Gastrocnemius medialis (tissue), 4 donors: ENCODE measurements at regions not wholly inside any gene's neighbourhood (a gene's known extent, or its start where the extent isn't known, plus 50 kb on each side); places are given as distances from the start of the nearest gene placed in this dataset.
"Not testable (repeated sequence)": the region's sequence is repeated elsewhere in the genome, so short reads cannot be mapped to it uniquely, and the experiment has no call there.

Experiments
- ATAC-seq, 2 donors: fragments of 150-250 bp; one replicate each; pipeline ENCODE4 v1.9.1; 2016
- DNase-seq, 2 donors: peaks; one replicate each; pipeline ENCODE4 v3.0.0-alpha.2; 2019
- H3K27ac ChIP-seq, 4 donors: fragments of 200-600 bp; sonication (generic); 1 replicate in 1 of 4; 2 replicates in 3 of 4; pipeline ENCODE4 v1.5.1; 2016 to 2018; ENCODE audit warnings: mild to moderate bottlenecking in 2 of 4, moderate library complexity in 1 of 4
- H3K27me3 ChIP-seq, 3 donors: fragments of 200-600 bp; sonication (generic) in 2 of 3; 1 replicate in 1 of 3; 2 replicates in 2 of 3; pipeline versions ENCODE4 v1.5.1 to v1.6.0; 2016 to 2019; ENCODE audit warnings: mild to moderate bottlenecking in 1 of 3, moderate library complexity in 1 of 3
- H3K36me3 ChIP-seq, 2 donors: fragments of 200-600 bp; sonication (generic) in 1 of 2; one replicate each; pipeline ENCODE4 v1.5.1; 2017 to 2018
- H3K4me1 ChIP-seq, 2 donors: fragments of 200-600 bp; sonication (generic) in 1 of 2; one replicate each; pipeline ENCODE4 v1.5.1; 2016 to 2017; ENCODE audit warnings: mild to moderate bottlenecking in 2 of 2
- H3K4me3 ChIP-seq, 4 donors: fragments of 200-600 bp; sonication (generic) in 3 of 4; 1 replicate in 1 of 4; 2 replicates in 3 of 4; pipeline ENCODE4 v1.5.1; 2016 to 2019; ENCODE audit warnings: mild to moderate bottlenecking in 2 of 4
- H3K9me3 ChIP-seq, 3 donors: fragments of 200-600 bp; sonication (generic) in 2 of 3; 1 replicate in 1 of 3; 2 replicates in 2 of 3; pipeline ENCODE4 v1.5.1; 2016 to 2019
- CTCF ChIP-seq, 5 experiments: fragments of 450-650 bp in 3 of 5; fragments of 200-600 bp in 2 of 5; sonication (generic) in 2 of 5; IDR thresholded peaks in 4 of 5; conservative IDR thresholded peaks in 1 of 5; 1 replicate in 4 of 5; 2 replicates in 1 of 5; pipeline ENCODE4 v1.5.1; 2016 to 2019; ENCODE audit warnings: antibody characterized with exemption in 5 of 5, mild to moderate bottlenecking in 3 of 5, moderate library complexity in 3 of 5
- POLR2A ChIP-seq, 2 donors: fragments of 450-650 bp; IDR thresholded peaks; one replicate each; pipeline ENCODE4 v1.6.1; 2017; ENCODE audit warnings: antibody characterized with exemption in 2 of 2, mild to moderate bottlenecking in 2 of 2, moderate library complexity in 2 of 2
- in situ Hi-C, 4 donors: fragments of 200-750 bp; cut with MboI; loops; one replicate each; pipeline versions ENCODE4 v1.15.0 to v1.8.0; 2017; ENCODE audit warnings: low sequenced_read_pairs in 4 of 4
- intact Hi-C: fragments of 100-400 bp; cut with DNase I; formaldehyde crosslinking; loops from one replicate; pipeline ENCODE4 v1.15.1; 2023; ENCODE audit warnings: low total_unique reads

DNA sequence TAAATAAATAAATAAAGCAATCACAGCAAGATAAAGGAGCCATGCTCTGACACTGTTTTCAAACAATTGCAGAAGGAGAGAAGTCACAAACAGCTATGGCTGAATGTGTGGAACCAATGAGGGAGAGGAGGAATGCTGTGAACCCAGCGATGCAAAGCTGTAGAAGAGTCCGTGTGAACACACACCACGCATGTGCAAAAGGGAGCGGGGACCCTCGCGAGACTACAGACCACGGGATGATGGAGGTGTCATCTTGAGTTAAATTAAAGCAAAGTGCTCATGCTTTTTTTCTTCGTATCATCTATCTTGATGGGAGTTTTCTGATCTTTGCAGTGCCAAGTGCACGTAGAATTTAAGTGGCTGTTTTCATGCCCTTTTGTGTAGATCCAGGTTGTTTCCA, 123.8 kb upstream of the CDH5 start:
- intact Hi-C loops: no loop called here
- no peak for TF ChIP-seq POLR2A (IDR thresholded peaks at IDR 0.05)
- no peak for TF ChIP-seq CTCF (IDR thresholded peaks at IDR 0.05 in 4 of 5, conservative IDR thresholded peaks at IDR 0.05 in 1 of 5)
- in situ Hi-C loops: no loop called here

GRCh38 chr16:66242206-66242605, 124.3 kb upstream of the CDH5 start:
- H3K4me1 ChIP-seq, H3K27ac ChIP-seq, intact Hi-C loops, H3K27me3 ChIP-seq, ATAC-seq, in situ Hi-C loops, DNase-seq, H3K36me3 ChIP-seq, H3K9me3 ChIP-seq, H3K4me3 ChIP-seq: not testable (repeated sequence)

More for the DNA sequence above, 123.8 kb upstream of the CDH5 start:
- no peak for DNase-seq
- Histone ChIP-seq H3K4me1 (peaks cover 0 to 4% of the 10 kb centered on the region in 2 donors), H3K27ac (no peak overlapping the region), H3K4me3 (no peak overlapping the region), H3K9me3 (no peaks in the 10 kb centered on the region), H3K36me3 (no peaks in the 10 kb centered on the region), H3K27me3 (peaks cover 0 to 9% (median 2%) of the 10 kb centered on the region in 3 donors)
- no peak for ATAC-seq

- peaks cover 0 to 9% (median 2%) of the 10 kb centered on the region in 3 donors for H3K27me3 ChIP-seq
- H3K36me3 ChIP-seq: no peaks in the 10 kb centered on the region
- peak overlapping the region in 1 of 4 donors; percentile 13 for H3K27ac ChIP-seq
- TF ChIP-seq CTCF (IDR thresholded peaks at IDR 0.05 in 4 of 5, conservative IDR thresholded peaks at IDR 0.05 in 1 of 5) (no peak), POLR2A (IDR thresholded peaks at IDR 0.05) (no peak)
- intact Hi-C loops (no loop called here), in situ Hi-C loops (no loop called here)
- H3K9me3 ChIP-seq: no peaks in the 10 kb centered on the region
- ATAC-seq: no peak
- no peak overlapping the region for H3K4me3 ChIP-seq
- peaks cover 0 to under 1% of the 10 kb centered on the region in 2 donors for H3K4me1 ChIP-seq
- no peak for DNase-seq
These were observed 125.7 kb upstream of the CDH5 start for GRCh38 chr16:66240631-66241395.

GRCh38 chr16:66240088-66240487, 126.4 kb upstream of the CDH5 start:
- Histone ChIP-seq H3K4me1 (no peaks in the 10 kb centered on the region), H3K36me3 (no peaks in the 10 kb centered on the region), H3K27me3 (peaks cover 0 to 9% (median 2%) of the 10 kb centered on the region in 3 donors), H3K4me3 (no peak overlapping the region), H3K9me3 (no peaks in the 10 kb centered on the region), H3K27ac (no peak overlapping the region)
- intact Hi-C loops: no loop called here
- in situ Hi-C loops: no loop called here
- no peak for ATAC-seq
- TF ChIP-seq POLR2A (IDR thresholded peaks at IDR 0.05) (no peak), CTCF (IDR thresholded peaks at IDR 0.05 in 4 of 5, conservative IDR thresholded peaks at IDR 0.05 in 1 of 5) (no peak)
- DNase-seq: no peak

DNA sequence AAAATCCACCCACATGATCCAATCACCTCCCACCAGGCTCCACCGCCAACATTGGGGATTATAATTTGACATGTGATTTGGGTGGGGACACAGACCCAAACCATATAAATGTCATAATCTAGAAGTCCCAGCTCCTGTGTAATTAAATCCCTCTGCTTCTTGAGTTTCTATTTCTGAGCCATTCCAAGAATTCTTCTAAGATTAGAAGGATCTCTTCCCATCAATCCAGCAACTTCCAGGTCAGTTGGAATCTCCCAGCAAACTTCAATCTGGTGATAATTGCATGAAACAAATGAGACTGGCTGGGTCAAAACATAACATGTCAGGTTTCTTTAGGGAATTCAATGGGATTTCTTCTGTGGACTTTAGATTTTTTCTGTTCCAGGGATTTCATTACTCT, 127.8 kb upstream of the CDH5 start:
- TF ChIP-seq CTCF (IDR thresholded peaks at IDR 0.05 in 4 of 5, conservative IDR thresholded peaks at IDR 0.05 in 1 of 5) (no peak), POLR2A (IDR thresholded peaks at IDR 0.05) (no peak)
- Histone ChIP-seq H3K4me3 (no peak overlapping the region), H3K9me3 (no peaks in the 10 kb centered on the region), H3K4me1 (no peaks in the 10 kb centered on the region), H3K27ac (no peak overlapping the region), H3K27me3 (peaks cover 0 to 9% (median 2%) of the 10 kb centered on the region in 3 donors), H3K36me3 (no peaks in the 10 kb centered on the region)
- intact Hi-C loops (no loop called here), in situ Hi-C loops (no loop called here)
- ATAC-seq (no peak), DNase-seq (no peak)
